ENCODE measurements at regions not wholly inside any gene's neighbourhood (a gene's known extent, or its start where the extent isn't known, plus 50 kb on each side); places are given as distances from the start of the nearest gene placed in this dataset.

DNA sequence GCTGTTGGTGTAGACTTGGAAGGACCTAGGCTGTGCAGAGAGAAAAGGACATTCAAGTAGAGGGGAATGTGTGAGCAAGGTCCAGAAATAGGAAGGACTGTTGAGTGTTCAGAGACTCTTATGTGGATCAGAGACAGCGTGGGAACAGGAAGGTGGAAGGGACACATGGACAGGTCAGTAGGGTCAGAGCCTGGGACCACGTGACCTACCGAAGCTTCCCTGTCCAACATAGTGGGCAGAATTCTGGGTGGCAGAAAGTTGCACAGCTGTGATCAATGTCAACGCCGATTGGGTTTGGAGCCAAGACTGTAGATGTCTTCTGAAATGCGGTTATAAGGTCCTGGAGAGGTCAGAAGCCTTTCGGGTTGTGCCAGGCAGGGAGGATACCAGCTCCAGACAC lies 195.9 kb upstream of the MKI67 start:
- DNase-seq = no peak

- DNase-seq = no peak
These were observed 196.7 kb upstream of the MKI67 start for GRCh38 chr10:128322950-128323349.

DNA sequence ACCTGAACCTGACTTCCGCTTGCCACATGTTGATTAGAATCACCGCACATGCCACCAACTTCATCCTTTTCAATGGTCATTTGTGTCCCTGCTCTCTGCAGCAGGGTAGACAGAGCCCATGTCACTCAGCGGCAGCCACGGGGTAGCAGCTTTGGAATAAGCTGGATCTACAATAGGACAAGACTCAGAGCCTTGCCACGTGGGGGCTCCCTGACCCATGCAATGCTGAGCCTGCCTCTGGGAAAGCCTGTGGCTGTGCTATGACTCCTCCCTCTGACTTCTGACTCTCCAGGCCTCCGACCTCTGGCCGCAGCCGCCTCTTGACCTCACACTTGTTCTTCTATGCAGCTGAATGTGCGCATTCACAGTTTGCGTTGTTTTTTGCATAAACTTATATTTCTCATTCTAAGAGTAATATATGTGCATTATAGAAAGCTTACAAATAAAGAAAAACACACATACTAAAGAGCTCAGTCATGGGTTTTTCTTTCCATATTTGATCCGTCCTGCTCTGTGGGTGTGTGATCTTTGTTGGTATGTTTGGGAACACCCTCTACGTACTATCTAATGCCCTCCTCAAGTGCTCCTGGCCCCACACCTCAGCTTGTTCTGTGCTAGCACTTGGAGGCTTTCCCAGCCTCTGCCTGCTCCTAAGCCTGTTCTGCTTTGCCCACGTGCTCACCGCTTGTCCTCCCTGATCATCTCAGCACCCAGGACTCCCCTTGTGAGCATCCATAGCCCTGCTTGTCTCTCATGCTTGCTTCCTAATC lies 198.0 kb upstream of the MKI67 start:
- DNase-seq = peak in 1 of 2 experiments; percentile 23

DNA sequence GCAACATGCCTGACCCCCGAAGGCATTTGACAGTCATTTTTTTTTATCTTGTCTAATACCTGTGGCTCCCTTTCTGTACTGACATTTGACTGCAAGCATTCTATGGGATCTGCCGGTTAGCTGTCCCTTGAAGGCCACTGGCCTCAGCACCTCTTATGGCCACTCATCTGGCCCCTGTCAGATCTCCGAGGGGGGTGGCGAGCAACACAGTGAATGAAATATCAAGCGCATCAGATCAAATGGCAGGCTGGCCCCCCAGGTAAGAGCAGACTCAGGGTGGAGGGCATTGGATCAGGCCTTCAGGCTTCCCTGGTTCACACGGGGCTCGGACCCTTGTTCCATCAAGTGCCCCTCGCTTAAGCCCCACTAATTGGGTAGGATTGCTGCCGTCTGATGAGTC lies 199.6 kb upstream of the MKI67 start:
- DNase-seq = no peak

DNA sequence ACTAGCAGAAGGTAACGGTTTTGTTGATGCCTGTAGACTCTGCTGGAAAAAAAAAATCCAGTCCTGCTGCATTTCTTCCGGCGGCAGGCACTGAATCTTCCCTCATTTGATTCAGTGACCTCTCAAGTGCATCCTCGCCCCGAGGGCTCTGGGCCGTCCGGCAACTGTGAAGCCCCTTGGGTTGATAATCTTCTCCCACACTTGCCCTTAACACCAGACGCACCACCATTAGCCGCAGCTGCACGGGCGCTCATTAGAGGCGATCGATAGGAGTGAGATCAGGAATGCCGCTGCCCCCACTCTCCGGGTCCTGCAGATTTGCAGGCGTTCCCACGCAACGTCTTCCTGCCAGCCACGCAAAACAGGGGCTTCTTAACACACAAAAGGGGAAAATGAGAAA lies 200.0 kb upstream of the MKI67 start:
- DNase-seq = no peak

- no peak for DNase-seq
These were observed 200.6 kb upstream of the MKI67 start for GRCh38 chr10:128326851-128327250.

DNA sequence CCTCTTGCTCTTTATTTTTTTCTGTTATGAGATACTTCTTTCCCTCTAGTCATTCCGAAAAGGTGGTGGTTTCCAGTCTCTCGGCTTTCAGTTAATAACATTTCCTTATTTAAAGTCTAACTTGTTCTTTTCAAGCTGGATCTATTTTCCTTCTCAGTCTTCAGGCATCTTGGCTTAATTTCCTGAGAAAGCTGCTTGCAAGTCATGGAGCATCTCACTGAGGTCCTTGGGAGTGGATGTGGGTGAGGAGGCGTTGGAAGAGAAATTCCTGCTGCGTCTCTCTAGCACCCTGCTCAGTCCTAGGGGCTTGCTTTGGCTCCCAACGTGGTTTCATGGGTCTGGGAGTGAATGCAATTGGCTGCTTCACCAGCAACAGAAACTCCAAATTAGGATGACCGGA lies 210.2 kb upstream of the MKI67 start:
- no peak for DNase-seq

GRCh38 chr10:128337860-128338378 lies 211.7 kb upstream of the MKI67 start:
- no peak for DNase-seq

DNA sequence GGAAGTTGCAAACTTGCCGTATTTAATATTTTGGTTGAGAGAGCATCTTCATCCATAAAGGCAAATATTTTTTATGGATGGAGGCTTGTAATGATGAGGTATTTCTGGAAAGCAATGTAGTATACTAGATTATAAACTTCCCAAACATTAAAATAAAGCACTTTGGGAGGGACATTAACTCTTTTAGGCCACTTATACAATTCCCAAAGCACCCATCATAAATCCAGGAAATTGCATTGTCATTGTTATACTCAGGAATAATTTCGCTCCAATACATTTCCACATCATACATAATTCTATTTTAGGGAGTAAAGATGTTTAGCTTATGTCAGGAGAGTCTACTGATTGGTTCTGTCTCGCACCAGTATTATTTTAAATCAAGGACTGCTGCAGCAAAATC lies 212.7 kb upstream of the MKI67 start:
- DNase-seq = no peak

- no peak for DNase-seq
These were observed 213.5 kb upstream of the MKI67 start for GRCh38 chr10:128339753-128340152.

DNA sequence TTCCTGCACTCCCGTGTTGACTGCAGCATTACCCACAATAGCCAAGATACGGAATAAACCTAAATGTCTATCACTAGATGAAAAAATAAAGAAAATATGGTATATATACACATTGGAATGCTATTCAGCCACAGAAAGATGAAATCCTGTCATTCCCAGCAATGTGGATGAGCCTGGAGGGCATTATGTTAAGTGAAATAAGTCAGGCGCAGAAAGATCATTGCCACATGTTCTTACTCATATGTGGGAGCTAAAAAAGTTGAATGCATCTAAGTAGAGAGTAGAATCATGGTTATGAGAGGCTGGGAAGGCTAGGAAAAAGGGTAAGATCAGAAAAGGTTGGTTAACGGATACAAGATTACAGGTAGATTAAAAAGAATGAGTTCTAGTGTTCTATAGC lies 219.1 kb upstream of the MKI67 start:
- no peak for DNase-seq

DNA sequence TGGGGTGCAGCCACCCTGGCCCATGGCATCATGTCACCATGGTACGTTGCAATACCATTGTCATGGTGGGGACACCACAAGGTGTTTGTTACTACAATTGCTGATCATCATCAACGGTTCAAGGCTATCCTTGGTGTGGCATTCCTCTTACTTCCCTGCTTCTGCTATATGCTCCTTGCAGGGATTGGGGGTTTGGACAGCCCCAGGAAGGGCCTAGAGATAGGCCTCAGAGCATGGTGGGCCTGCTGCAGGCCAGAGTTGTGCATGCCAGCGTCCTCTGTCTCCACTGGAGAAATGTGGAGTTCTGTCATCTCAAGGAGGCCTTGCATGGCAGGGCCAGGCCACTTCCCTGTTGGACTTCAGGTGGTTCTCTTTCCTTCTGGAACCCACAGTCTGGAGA lies 234.6 kb upstream of the MKI67 start:
- no peak for DNase-seq

DNA sequence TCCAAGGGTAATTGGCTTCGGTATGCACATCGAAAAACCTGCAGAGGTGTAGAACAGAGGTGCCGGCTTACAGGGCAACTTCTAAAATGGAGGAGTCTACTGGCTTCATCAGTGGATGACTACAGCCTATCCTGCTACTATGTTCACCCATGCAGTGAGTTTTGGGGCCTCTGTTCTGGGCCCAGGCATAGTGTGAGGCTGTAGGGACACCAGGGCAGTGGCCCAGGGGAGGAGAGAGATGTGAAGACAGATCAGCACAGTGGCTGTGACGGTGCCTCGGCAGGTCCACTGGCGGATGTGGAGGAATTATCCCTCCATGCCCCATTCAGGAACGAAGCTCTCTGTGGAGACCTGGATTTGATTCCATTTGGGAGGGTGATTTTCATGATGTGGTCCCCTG lies 235.3 kb upstream of the MKI67 start:
- no peak for DNase-seq

- no peak for DNase-seq
These were observed 236.3 kb upstream of the MKI67 start for GRCh38 chr10:128362514-128362913.

- DNase-seq = no peak
These were observed 238.4 kb upstream of the MKI67 start for GRCh38 chr10:128364631-128365030.

GRCh38 chr10:128365156-128365725 lies 239.0 kb upstream of the MKI67 start:
- DNase-seq = no peak

DNA sequence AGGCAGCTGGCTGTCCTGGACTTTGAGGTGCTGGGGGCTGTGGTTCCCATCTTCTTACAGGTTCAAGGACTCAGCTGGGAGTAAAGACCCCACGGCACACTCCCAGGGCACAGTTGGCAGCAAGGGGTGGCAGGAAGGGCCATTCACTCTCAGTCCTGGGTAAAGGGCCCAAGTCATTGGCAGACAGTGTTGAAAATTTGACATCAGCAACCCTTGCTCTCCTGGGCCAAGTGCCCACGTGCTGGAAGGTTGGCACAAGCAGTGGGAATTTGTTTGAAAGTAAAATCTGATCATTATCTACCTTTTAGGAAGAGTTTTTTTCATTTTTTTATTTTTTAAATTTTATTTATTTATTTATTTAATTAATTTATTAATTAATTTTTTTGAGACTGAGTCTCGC lies 241.6 kb upstream of the MKI67 start:
- no peak for DNase-seq

DNA sequence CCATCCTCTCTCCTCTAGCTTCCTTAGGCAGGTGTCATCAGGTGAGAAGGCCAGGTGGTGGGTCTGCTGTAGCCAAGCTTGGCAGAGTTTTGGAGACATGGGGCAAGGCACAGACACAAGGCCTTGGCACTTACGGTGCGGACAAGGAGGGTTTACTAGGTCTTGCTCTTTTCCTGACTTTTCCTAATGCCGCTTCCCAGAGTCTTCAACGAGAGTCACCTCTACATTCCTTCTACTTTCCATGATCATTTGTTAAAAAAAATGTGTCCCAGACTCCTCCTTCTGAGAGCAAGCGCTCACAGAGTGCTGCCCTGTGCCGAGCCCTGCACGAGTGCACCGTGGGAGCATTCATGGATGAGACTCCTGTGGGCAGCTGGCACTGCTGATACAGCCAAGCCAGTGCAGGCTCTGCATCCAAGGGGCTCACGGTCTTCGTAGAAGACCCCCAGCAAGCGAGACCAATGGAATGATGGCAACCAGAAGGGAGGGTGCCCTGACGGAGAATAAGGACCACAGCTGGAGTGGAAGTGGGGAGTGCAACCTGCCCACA lies 243.0 kb upstream of the MKI67 start:
- DNase-seq = no peak

GRCh38 chr10:128373071-128373749 lies 247.0 kb upstream of the MKI67 start:
- DNase-seq = no peak

DNA sequence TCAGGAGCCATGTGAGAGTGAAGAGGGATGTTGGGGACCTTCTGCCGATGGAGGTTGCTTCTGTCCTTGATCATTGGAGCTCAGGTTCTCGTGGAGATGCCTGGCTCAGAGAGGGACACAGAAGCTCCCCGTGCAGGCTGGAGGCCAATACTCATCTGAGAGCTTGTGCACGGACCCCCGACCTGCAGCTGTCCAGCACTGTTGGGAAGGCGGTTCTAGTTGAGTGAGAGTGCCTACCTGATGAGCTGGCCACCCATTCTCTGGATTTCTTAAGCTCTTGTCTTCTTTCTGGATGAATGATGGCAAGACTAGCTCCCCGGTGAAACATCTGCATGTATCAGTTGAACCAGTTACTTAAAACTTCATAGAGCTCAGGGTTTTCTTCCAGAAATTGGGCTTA lies 247.6 kb upstream of the MKI67 start:
- no peak for DNase-seq

- no peak for DNase-seq
These were observed 248.9 kb upstream of the MKI67 start for GRCh38 chr10:128375171-128375570.

- no peak for DNase-seq
These were observed 251.3 kb upstream of the MKI67 start for GRCh38 chr10:128377364-128377987.

DNA sequence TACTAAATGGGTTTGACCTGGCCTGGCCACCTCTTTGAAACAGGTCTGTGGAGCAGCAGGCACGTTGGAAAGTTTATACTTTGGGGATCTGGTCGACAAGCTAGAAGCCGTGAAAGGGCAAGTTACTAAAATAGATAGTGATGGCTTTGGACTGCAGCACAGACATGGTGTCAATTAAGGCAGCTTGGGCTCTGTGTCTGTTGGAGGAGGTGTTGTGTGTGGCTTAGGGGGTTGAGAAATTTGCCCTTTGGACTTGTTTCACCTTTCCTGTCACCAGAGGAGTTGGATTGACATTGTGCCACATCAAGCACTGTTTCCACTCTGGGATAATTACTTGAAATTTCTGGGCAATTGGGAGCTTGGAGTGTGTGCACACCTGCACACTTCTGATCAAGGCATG lies 251.8 kb upstream of the MKI67 start:
- DNase-seq = no peak
